A549 (cell line): ENCODE measurements at regions not wholly inside any gene's neighbourhood (a gene's known extent, or its start where the extent isn't known, plus 50 kb on each side); places are given as distances from the start of the nearest gene placed in this dataset.

ENCODE experiments used
- ATAC-seq, 2 experiments: fragments of 200-7000 bp in 1 of 2; fragments of >200 bp in 1 of 2; cut with Nextera tagmentation in 1 of 2; cut with Tn5 transposase in 1 of 2; 3 replicates each; pipeline versions ENCODE4 v1.8.0 to v1.9.1; 2018 to 2020; ENCODE audit warnings: mild to moderate bottlenecking in 1 of 2, moderate library complexity in 1 of 2
- CTCF ChIA-PET: fragments of 300-600 bp; sonication (Branson Sonifier 250); formaldehyde crosslinking; extraction: SDS; loops from one replicate; lab custom pipeline; 2021; ENCODE audit warnings: antibody characterized with exemption, inconsistent platforms; lab: Yijun Ruan, JAX
- POLR2A ChIA-PET: fragments of 350-600 bp; formaldehyde crosslinking; extraction: SDS; loops from one replicate; lab custom pipeline; 2021; ENCODE audit warnings: antibody characterized with exemption, inconsistent platforms; lab: Yijun Ruan, JAX
- DNase-seq, 2 experiments: peaks; one replicate each; pipeline versions ENCODE4 v3.0.0 to v3.0.0-alpha.2; 2011 to 2016; ENCODE audit warnings: low read depth in 1 of 2, low spot score in 1 of 2
- FAIRE-seq: peaks from 2 replicates; lab custom pipeline; 2011; peaks lifted over from hg19 to GRCh38; lab: Jason Lieb, UNC
- H3K27ac ChIP-seq, 2 experiments: fragments of >200 bp; sonication (Bioruptor Twin); formaldehyde crosslinking; 3 replicates each; pipeline ENCODE4 v1.5.1; 2016 to 2017
- H3K4me1 ChIP-seq: fragments of >200 bp; sonication (Bioruptor Twin); formaldehyde crosslinking; 3 replicates; pipeline ENCODE4 v1.6.1; 2016
- H3K4me2 ChIP-seq: fragments of >200 bp; sonication (Bioruptor Twin); formaldehyde crosslinking; 3 replicates; pipeline ENCODE4 v1.6.1; 2016
- H3K4me3 ChIP-seq: fragments of >200 bp; sonication (Bioruptor Twin); formaldehyde crosslinking; 3 replicates; pipeline ENCODE4 v1.5.1; 2016
- H3K9me3 ChIP-seq: fragments of >200 bp; sonication (Bioruptor Twin); formaldehyde crosslinking; 3 replicates; pipeline ENCODE4 v1.6.1; 2016
- BHLHE40 ChIP-seq: IDR thresholded peaks from 2 replicates; pipeline ENCODE4 v1.6.1; 2012; ENCODE audit warnings: low read depth, low read length, inconsistent platforms
- CBX2 ChIP-seq: fragments of 200-600 bp; sonication (generic); IDR thresholded peaks from 2 replicates; pipeline ENCODE4 v1.6.1; 2016; ENCODE audit warnings: low read depth, mild to moderate bottlenecking, borderline replicate concordance
- CEBPB ChIP-seq, 2 experiments: fragments of >200 bp in 1 of 2; sonication (Bioruptor Twin) in 1 of 2; formaldehyde crosslinking in 1 of 2; IDR thresholded peaks; 2 replicates each; pipeline ENCODE4 v1.6.1; 2012 to 2016
- CHD2 ChIP-seq: fragments of 150-350 bp; IDR thresholded peaks from 2 replicates; pipeline ENCODE4 v1.6.1; 2014; ENCODE audit warnings: low read length; ENCODE audit not compliant: partially characterized antibody
- CHD4 ChIP-seq: fragments of 200-600 bp; sonication (generic); IDR thresholded peaks from 2 replicates; pipeline ENCODE4 v1.6.1; 2016; ENCODE audit warnings: antibody characterized with exemption, mild to moderate bottlenecking, borderline replicate concordance
- ESRRA ChIP-seq: fragments of 150-350 bp; IDR thresholded peaks from 2 replicates; pipeline ENCODE4 v1.6.1; 2014; ENCODE audit warnings: mild to moderate bottlenecking, low read length, borderline replicate concordance
- FOSL2 ChIP-seq, 2 experiments: fragments of 450-650 bp in 1 of 2; fragments of >200 bp in 1 of 2; sonication (Bioruptor Twin) in 1 of 2; formaldehyde crosslinking; IDR thresholded peaks; 2 replicates each; pipeline versions ENCODE4 v1.5.0 to v1.6.1; 2016 to 2020; ENCODE audit warnings: mild to moderate bottlenecking in 1 of 2, moderate library complexity in 1 of 2
- FOXS1 ChIP-seq: fragments of 250-450 bp; sonication (Bioruptor Pico); IDR thresholded peaks from 2 replicates; pipeline ENCODE4 v1.5.0; 2020; ENCODE audit warnings: mild to moderate bottlenecking, moderate library complexity
- HEYL ChIP-seq: fragments of 250-450 bp; sonication (Bioruptor Pico); IDR thresholded peaks from 2 replicates; pipeline ENCODE4 v1.8.0; 2021; ENCODE audit warnings: mild to moderate bottlenecking, moderate library complexity
- HOXA7 ChIP-seq: fragments of 250-450 bp; sonication (Bioruptor Pico); IDR thresholded peaks from 2 replicates; pipeline ENCODE4 v1.5.0; 2020; ENCODE audit warnings: mild to moderate bottlenecking, moderate library complexity
- HOXB5 ChIP-seq: fragments of 250-450 bp; sonication (Bioruptor Pico); IDR thresholded peaks from 2 replicates; pipeline ENCODE4 v1.5.0; 2020; ENCODE audit warnings: mild to moderate bottlenecking, moderate library complexity
- JUN ChIP-seq, 2 experiments: fragments of >200 bp; sonication (Bioruptor Twin); formaldehyde crosslinking; IDR thresholded peaks; 2 replicates in 1 of 2; 3 replicates in 1 of 2; pipeline ENCODE4 v1.6.1; 2016 to 2017
- KDM1A ChIP-seq: fragments of 200-600 bp; sonication (generic); IDR thresholded peaks from 2 replicates; pipeline ENCODE4 v1.6.1; 2016; ENCODE audit warnings: low read depth, mild to moderate bottlenecking
- NFE2L2 ChIP-seq: fragments of 150-350 bp; conservative IDR thresholded peaks from 2 replicates; pipeline ENCODE4 v1.6.1; 2014; ENCODE audit warnings: low read length
- PHF8 ChIP-seq: fragments of 200-600 bp; sonication (generic); IDR thresholded peaks from 2 replicates; pipeline ENCODE4 v1.6.1; 2016; ENCODE audit warnings: low read depth, mild to moderate bottlenecking, antibody characterized with exemption, moderate library complexity, borderline replicate concordance
- POLR2AphosphoS2 ChIP-seq: conservative IDR thresholded peaks from 2 replicates; pipeline ENCODE4 v1.6.1; 2012; ENCODE audit warnings: low read length, improper control_type of control experiment, inconsistent platforms
- RAD21 ChIP-seq, 2 experiments: fragments of >200 bp in 1 of 2; sonication (Bioruptor Twin) in 1 of 2; formaldehyde crosslinking in 1 of 2; IDR thresholded peaks in 1 of 2; conservative IDR thresholded peaks in 1 of 2; 2 replicates in 1 of 2; 3 replicates in 1 of 2; pipeline ENCODE4 v1.6.1; 2012 to 2018; ENCODE audit warnings: inconsistent platforms in 1 of 2
- RNF2 ChIP-seq: fragments of 200-600 bp; sonication (generic); IDR thresholded peaks from 2 replicates; pipeline ENCODE4 v1.6.1; 2016; ENCODE audit warnings: low read depth, mild to moderate bottlenecking, antibody characterized with exemption, moderate library complexity, borderline replicate concordance
- SREBF2 ChIP-seq: fragments of 450-650 bp; IDR thresholded peaks from 2 replicates; pipeline ENCODE4 v1.6.1; 2014; ENCODE audit warnings: mild to moderate bottlenecking, moderate library complexity
- TFCP2L1 ChIP-seq: fragments of 250-450 bp; sonication (Bioruptor Pico); IDR thresholded peaks from 2 replicates; pipeline ENCODE4 v1.5.0; 2021; ENCODE audit warnings: mild to moderate bottlenecking
- TP53 ChIP-seq: fragments of 250-450 bp; sonication (Bioruptor Pico); IDR thresholded peaks from 2 replicates; pipeline ENCODE4 v1.5.0; 2021; ENCODE audit warnings: mild to moderate bottlenecking, moderate library complexity
- ZNF302 ChIP-seq: fragments of 250-450 bp; sonication (Bioruptor Pico); IDR thresholded peaks from 2 replicates; pipeline ENCODE4 v1.9.0; 2021; ENCODE audit warnings: inconsistent platforms, mild to moderate bottlenecking, moderate library complexity
- ZSCAN20 ChIP-seq: fragments of 250-450 bp; sonication (Bioruptor Pico); IDR thresholded peaks from 2 replicates; pipeline ENCODE4 v1.8.0; 2022; ENCODE audit warnings: mild to moderate bottlenecking, moderate library complexity
- WGBS: methylation state at CpG from one replicate; pipeline ENCODE4 v1.1.6; 2017; ENCODE audit errors: missing lambda C conversion rate; 5-methylcytosine and 5-hydroxymethylcytosine counted together
- TF ChIP-seq, protein P1 (sequence below): fragments of 150-350 bp; IDR thresholded peaks from 2 replicates; pipeline ENCODE4 v1.6.1; 2014; ENCODE audit warnings: low read depth, mild to moderate bottlenecking, low read length
- TF ChIP-seq, protein P2 (sequence below): IDR thresholded peaks from 2 replicates; pipeline ENCODE4 v1.6.1; 2012
- TF ChIP-seq, protein P3 (sequence below): IDR thresholded peaks from 2 replicates; pipeline ENCODE4 v1.6.1; 2012; ENCODE audit warnings: low read depth, borderline replicate concordance
- TF ChIP-seq, protein P4 (sequence below): fragments of 250-450 bp; sonication (Bioruptor Pico); IDR thresholded peaks from 2 replicates; pipeline ENCODE4 v1.5.0; 2020; ENCODE audit warnings: low read depth, mild to moderate bottlenecking, moderate library complexity

DNA sequence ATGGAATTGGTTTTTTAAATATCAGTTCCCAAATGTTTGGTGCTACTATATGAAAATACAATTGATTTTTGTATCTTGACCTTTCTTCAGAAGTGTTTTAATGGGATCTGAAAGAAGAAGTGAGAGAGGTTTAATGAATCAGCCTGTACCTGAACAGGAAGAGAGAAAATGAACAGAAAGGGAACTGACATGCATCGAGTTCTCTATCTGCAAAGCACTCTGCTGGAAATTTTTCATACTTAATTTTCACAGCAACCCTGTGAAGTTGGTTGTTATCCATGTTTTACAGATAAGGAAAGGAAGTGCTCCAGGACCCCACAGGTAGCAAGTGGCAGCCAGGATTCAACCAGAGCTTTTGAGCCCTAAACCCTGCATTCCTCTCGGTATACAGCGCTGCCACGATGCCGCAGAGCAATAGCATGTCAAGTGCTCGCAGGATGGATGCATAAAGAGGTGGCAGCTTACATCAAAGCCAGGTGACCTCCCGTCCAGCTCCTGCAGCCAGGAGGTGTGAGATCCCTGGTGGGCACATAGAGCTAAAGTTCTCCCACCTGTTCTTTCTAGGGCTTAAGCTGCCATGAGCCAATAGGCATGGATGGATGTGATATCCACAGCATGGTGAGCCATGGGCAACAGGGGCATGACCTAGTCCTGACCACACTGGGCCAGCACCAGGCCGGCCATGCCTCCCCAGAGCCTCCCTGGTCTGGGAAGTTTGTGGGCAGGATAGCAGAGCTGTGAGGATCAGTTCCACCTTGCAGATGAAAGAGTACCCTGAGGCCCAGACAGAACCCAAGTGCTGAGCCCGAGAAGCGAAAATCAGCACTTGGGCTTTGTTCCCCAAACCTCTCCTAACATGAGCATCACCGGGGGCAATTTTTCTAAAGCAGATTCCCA is 57.2 kb downstream of the CALML3 start:
- peaks cover 32% of the 10 kb centered on the region for H3K4me1 ChIP-seq
- no peak for TF ChIP-seq RNF2
- no peak for TF ChIP-seq CHD2
- TF ChIP-seq POLR2AphosphoS2 = no peak
- no peak for TF ChIP-seq TFCP2L1 (CRISPR knock-in tag)
- no peak for TF ChIP-seq NFE2L2
- TF ChIP-seq, protein P1, sequence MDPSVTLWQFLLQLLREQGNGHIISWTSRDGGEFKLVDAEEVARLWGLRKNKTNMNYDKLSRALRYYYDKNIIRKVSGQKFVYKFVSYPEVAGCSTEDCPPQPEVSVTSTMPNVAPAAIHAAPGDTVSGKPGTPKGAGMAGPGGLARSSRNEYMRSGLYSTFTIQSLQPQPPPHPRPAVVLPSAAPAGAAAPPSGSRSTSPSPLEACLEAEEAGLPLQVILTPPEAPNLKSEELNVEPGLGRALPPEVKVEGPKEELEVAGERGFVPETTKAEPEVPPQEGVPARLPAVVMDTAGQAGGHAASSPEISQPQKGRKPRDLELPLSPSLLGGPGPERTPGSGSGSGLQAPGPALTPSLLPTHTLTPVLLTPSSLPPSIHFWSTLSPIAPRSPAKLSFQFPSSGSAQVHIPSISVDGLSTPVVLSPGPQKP = no peak
- TF ChIP-seq CEBPB (IDR thresholded peaks at IDR 0.05) = no peak
- no peak for TF ChIP-seq RAD21 (conservative IDR thresholded peaks at IDR 0.05 in 1 of 2, IDR thresholded peaks at IDR 0.05 in 1 of 2)
- TF ChIP-seq CHD4 = no peak
- no peak for TF ChIP-seq HOXB5 (CRISPR knock-in tag)
- no peak for TF ChIP-seq JUN (IDR thresholded peaks at IDR 0.05)
- DNase-seq (no peak), ATAC-seq (no peak), FAIRE-seq (no peak)
- H3K4me2 ChIP-seq = no peak overlapping the region
- no peak overlapping the region; a peak in 1 of 6 replicates for H3K27ac ChIP-seq
- peaks cover 10% of the 10 kb centered on the region; the same call in 1 of the 3 replicates for H3K9me3 ChIP-seq
- H3K4me3 ChIP-seq = no peak overlapping the region
- ChIA-PET CTCF (interaction anchor here (1.2 to 5.7 kb wide), 2 partner anchors 11 to 41 kb away, joined by 3 to 27 read pairs; no protein-coding TSS in a partner anchor), POLR2A (no interaction called here)
- WGBS = 89% methylated on average over 11 of the region's 11 CpGs

DNA sequence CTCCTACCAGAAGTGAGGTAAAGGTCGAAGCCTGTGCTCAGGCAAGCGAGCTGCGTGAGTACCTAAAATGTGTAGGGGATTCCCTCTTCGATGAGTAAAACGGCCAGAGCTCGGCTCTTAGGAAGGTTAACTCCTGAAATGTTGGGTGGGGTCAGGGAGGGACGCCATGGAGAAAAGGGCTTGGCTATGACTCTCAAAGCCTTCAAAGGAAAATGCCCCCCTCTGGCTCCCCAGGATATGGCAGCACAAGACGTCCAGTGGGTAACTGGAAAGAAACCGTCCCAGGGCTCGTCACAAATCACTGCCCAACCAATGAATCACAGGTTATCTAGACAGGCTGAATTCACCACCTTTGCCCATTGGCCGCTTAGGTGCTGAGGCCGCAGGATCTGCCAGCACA is 58.0 kb downstream of the CALML3 start:
- POLR2A ChIA-PET = no interaction called here
- no peak for TF ChIP-seq TFCP2L1 (CRISPR knock-in tag)
- TF ChIP-seq, protein P2, sequence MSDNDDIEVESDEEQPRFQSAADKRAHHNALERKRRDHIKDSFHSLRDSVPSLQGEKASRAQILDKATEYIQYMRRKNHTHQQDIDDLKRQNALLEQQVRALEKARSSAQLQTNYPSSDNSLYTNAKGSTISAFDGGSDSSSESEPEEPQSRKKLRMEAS = no peak
- no peak for TF ChIP-seq ZNF302 (CRISPR knock-in tag)
- TF ChIP-seq HEYL (CRISPR knock-in tag) = no peak
- no peak for TF ChIP-seq PHF8
- peak overlapping the region in 1 of 2 experiments; percentile 27; a peak in 1 of 6 replicates for H3K27ac ChIP-seq

DNA sequence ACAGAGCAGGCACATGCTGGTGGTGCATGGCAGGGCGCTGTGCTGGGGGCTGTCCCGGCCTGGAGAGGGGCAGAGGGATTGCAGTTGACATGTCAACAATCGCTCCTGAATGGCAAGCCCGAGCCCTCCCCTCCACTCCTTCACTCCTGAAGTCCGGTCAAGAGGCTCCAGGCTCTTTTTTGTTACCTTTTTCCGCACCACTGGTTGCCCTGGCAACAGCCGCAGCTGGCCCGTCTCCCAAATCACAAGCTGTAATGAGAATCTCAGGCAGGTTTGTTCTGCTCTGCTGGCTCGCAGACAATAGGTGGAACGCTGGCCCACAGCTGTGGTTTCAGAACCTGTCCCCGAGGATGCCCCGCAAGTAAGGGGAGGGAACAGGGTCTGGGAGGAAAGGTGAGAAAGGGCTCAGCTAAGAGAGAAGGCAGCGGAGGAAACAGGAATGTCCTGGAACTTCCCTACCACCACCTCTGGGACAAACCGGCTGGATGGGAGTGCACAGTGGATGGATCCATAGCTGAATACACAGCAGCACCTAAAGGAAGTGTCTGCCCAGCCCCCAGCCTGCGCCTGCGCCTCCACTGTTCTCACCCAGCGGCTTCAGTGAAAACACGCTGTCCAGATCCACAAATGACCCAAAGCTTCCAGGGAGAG is 58.9 kb downstream of the CALML3 start:
- Histone ChIP-seq H3K27ac (peak overlapping the region; percentile 76 to 77; a peak in 4 of 6 replicates), H3K9me3 (peaks cover 10% of the 10 kb centered on the region; the same call in 1 of the 3 replicates), H3K4me3 (no peak overlapping the region), H3K4me1 (peaks cover 36% of the 10 kb centered on the region), H3K4me2 (no peak overlapping the region)
- ChIA-PET CTCF (interaction anchor here (1.2 to 5.7 kb wide), 6 partner anchors 12 to 768 kb away, joined by 3 to 36 read pairs (median 6); no protein-coding TSS in a partner anchor), POLR2A (interaction anchor here (2.0 kb wide), 1 partner anchor 137 kb away, joined by 7 read pairs; no protein-coding TSS in a partner anchor)
- DNase-seq (no peak), FAIRE-seq (no peak), ATAC-seq (no peak)
- WGBS = 92% methylated on average over 18 of the region's 18 CpGs
- TF ChIP-seq FOXS1 (CRISPR knock-in tag) (no peak), ESRRA (no peak), SREBF2 (no peak), BHLHE40 (no peak), TFCP2L1 (CRISPR knock-in tag) (no peak), HOXB5 (CRISPR knock-in tag) (no peak), FOSL2 (IDR thresholded peaks at IDR 0.05) (no peak), FOSL2 (CRISPR knock-in tag; IDR thresholded peaks at IDR 0.05) (no peak), KDM1A (no peak), CBX2 (no peak), HOXA7 (CRISPR knock-in tag) (no peak), ZSCAN20 (CRISPR knock-in tag) (no peak), TP53 (CRISPR knock-in tag) (no peak)
- TF ChIP-seq, protein P3, sequence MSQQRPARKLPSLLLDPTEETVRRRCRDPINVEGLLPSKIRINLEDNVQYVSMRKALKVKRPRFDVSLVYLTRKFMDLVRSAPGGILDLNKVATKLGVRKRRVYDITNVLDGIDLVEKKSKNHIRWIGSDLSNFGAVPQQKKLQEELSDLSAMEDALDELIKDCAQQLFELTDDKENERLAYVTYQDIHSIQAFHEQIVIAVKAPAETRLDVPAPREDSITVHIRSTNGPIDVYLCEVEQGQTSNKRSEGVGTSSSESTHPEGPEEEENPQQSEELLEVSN = no peak
- TF ChIP-seq, protein P4, sequence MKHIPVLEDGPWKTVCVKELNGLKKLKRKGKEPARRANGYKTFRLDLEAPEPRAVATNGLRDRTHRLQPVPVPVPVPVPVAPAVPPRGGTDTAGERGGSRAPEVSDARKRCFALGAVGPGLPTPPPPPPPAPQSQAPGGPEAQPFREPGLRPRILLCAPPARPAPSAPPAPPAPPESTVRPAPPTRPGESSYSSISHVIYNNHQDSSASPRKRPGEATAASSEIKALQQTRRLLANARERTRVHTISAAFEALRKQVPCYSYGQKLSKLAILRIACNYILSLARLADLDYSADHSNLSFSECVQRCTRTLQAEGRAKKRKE (CRISPR knock-in tag) = no peak
- TF ChIP-seq, protein P2 = no peak

More for the DNA sequence above, 58.0 kb downstream of the CALML3 start:
- Histone ChIP-seq H3K4me3 (no peak overlapping the region), H3K9me3 (peaks cover 10% of the 10 kb centered on the region; the same call in 1 of the 3 replicates), H3K4me1 (peaks cover 36% of the 10 kb centered on the region), H3K4me2 (no peak overlapping the region)
- ATAC-seq = 0 out of 6 replicates have a peak, but pooled peaks of 1 of the 2 experiments have one; percentile 16
- no peak for FAIRE-seq
- WGBS = 77% methylated on average over 12 of the region's 12 CpGs
- CTCF ChIA-PET = interaction anchor here (1.2 to 5.7 kb wide), 4 partner anchors 11 to 40 kb away, joined by 3 to 27 read pairs (median 5); no protein-coding TSS in a partner anchor
- DNase-seq = no peak
